ENCODE measurements at regions not wholly inside any gene's neighbourhood (a gene's known extent, or its start where the extent isn't known, plus 50 kb on each side); places are given as distances from the start of the nearest gene placed in this dataset.

- TF ChIP-seq, protein P1, sequence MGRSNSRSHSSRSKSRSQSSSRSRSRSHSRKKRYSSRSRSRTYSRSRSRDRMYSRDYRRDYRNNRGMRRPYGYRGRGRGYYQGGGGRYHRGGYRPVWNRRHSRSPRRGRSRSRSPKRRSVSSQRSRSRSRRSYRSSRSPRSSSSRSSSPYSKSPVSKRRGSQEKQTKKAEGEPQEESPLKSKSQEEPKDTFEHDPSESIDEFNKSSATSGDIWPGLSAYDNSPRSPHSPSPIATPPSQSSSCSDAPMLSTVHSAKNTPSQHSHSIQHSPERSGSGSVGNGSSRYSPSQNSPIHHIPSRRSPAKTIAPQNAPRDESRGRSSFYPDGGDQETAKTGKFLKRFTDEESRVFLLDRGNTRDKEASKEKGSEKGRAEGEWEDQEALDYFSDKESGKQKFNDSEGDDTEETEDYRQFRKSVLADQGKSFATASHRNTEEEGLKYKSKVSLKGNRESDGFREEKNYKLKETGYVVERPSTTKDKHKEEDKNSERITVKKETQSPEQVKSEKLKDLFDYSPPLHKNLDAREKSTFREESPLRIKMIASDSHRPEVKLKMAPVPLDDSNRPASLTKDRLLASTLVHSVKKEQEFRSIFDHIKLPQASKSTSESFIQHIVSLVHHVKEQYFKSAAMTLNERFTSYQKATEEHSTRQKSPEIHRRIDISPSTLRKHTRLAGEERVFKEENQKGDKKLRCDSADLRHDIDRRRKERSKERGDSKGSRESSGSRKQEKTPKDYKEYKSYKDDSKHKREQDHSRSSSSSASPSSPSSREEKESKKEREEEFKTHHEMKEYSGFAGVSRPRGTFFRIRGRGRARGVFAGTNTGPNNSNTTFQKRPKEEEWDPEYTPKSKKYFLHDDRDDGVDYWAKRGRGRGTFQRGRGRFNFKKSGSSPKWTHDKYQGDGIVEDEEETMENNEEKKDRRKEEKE (IDR thresholded peaks at IDR 0.05), result no peak
- TF ChIP-seq IRF3 (IDR thresholded peaks at IDR 0.05), result no peak
- TF ChIP-seq POU2F2 (IDR thresholded peaks at IDR 0.05; ENCODE audit: borderline replicate concordance, low read depth, low read length), result no peak
- TF ChIP-seq MAX (IDR thresholded peaks at IDR 0.05; ENCODE audit: low read depth, low read length), result no peak
- no peak for TF ChIP-seq BCL3 (IDR thresholded peaks at IDR 0.05; ENCODE audit: borderline replicate concordance, insufficient read depth, low read depth, low read length, poor library complexity, severe bottlenecking)
- TF ChIP-seq, protein P2, sequence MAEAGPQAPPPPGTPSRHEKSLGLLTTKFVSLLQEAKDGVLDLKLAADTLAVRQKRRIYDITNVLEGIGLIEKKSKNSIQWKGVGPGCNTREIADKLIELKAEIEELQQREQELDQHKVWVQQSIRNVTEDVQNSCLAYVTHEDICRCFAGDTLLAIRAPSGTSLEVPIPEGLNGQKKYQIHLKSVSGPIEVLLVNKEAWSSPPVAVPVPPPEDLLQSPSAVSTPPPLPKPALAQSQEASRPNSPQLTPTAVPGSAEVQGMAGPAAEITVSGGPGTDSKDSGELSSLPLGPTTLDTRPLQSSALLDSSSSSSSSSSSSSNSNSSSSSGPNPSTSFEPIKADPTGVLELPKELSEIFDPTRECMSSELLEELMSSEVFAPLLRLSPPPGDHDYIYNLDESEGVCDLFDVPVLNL (IDR thresholded peaks at IDR 0.05; ENCODE audit: low read depth, low read length), result no peak
- TF ChIP-seq CREB1 (IDR thresholded peaks at IDR 0.05; ENCODE audit: low read depth), result no peak
- no peak for TF ChIP-seq EP300 (IDR thresholded peaks at IDR 0.05; ENCODE audit: borderline replicate concordance in 1 of 2, control insufficient read depth in 1 of 2, low read depth in 2 of 2, low read length in 2 of 2)
- no peak for TF ChIP-seq KLF5 (IDR thresholded peaks at IDR 0.05; ENCODE audit: partially characterized antibody)
- TF ChIP-seq, protein P3, sequence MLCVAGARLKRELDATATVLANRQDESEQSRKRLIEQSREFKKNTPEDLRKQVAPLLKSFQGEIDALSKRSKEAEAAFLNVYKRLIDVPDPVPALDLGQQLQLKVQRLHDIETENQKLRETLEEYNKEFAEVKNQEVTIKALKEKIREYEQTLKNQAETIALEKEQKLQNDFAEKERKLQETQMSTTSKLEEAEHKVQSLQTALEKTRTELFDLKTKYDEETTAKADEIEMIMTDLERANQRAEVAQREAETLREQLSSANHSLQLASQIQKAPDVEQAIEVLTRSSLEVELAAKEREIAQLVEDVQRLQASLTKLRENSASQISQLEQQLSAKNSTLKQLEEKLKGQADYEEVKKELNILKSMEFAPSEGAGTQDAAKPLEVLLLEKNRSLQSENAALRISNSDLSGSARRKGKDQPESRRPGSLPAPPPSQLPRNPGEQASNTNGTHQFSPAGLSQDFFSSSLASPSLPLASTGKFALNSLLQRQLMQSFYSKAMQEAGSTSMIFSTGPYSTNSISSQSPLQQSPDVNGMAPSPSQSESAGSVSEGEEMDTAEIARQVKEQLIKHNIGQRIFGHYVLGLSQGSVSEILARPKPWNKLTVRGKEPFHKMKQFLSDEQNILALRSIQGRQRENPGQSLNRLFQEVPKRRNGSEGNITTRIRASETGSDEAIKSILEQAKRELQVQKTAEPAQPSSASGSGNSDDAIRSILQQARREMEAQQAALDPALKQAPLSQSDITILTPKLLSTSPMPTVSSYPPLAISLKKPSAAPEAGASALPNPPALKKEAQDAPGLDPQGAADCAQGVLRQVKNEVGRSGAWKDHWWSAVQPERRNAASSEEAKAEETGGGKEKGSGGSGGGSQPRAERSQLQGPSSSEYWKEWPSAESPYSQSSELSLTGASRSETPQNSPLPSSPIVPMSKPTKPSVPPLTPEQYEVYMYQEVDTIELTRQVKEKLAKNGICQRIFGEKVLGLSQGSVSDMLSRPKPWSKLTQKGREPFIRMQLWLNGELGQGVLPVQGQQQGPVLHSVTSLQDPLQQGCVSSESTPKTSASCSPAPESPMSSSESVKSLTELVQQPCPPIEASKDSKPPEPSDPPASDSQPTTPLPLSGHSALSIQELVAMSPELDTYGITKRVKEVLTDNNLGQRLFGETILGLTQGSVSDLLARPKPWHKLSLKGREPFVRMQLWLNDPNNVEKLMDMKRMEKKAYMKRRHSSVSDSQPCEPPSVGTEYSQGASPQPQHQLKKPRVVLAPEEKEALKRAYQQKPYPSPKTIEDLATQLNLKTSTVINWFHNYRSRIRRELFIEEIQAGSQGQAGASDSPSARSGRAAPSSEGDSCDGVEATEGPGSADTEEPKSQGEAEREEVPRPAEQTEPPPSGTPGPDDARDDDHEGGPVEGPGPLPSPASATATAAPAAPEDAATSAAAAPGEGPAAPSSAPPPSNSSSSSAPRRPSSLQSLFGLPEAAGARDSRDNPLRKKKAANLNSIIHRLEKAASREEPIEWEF (IDR thresholded peaks at IDR 0.05; ENCODE audit: insufficient replicate concordance, low read depth, low read length), result no peak
- TF ChIP-seq E2F8 (IDR thresholded peaks at IDR 0.05; ENCODE audit: low read depth, partially characterized antibody), result no peak
These were observed 243.6 kb downstream of the NDFIP2 start (continued) for GRCh38 chr13:79724348-79725103.

Measured in GM12878 (cell line).